MM.1S (cell line): ENCODE measurements at regions not wholly inside any gene's neighbourhood (a gene's known extent, or its start where the extent isn't known, plus 50 kb on each side); places are given as distances from the start of the nearest gene placed in this dataset.

Experiments
- DNase-seq: peaks from one replicate; pipeline ENCODE4 v3.0.0-alpha.2; 2015
- H2AFZ ChIP-seq: fragments of 300-600 bp; sonication (generic); 2 replicates; pipeline ENCODE4 v1.6.0; 2016; ENCODE audit warnings: antibody characterized with exemption, low read length
- H3F3A ChIP-seq: fragments of 300-600 bp; sonication (generic); 2 replicates; pipeline ENCODE4 v1.6.1; 2016; ENCODE audit warnings: mild to moderate bottlenecking, antibody characterized with exemption, low read length, moderate library complexity, mixed read lengths; ENCODE audit not compliant: insufficient read depth
- H3K27ac ChIP-seq: fragments of 300-600 bp; sonication (generic); 2 replicates; pipeline ENCODE4 v1.5.1; 2016; ENCODE audit warnings: mild to moderate bottlenecking, low read length
- H3K27me3 ChIP-seq: fragments of 300-600 bp; sonication (generic); replicated peaks from 2 replicates; pipeline ENCODE4 v1.6.0; 2016; ENCODE audit warnings: low read length; ENCODE audit not compliant: insufficient read depth
- H3K36me3 ChIP-seq: fragments of 300-600 bp; sonication (generic); replicated peaks from 2 replicates; pipeline ENCODE4 v1.6.1; 2016; ENCODE audit warnings: mild to moderate bottlenecking, low read length, mixed read lengths; ENCODE audit not compliant: insufficient read depth
- H3K4me1 ChIP-seq: fragments of 300-600 bp; sonication (generic); 2 replicates; pipeline ENCODE4 v1.6.1; 2016; ENCODE audit warnings: low read length, mixed read lengths
- H3K4me2 ChIP-seq: fragments of 300-600 bp; sonication (generic); 2 replicates; pipeline ENCODE4 v1.6.0; 2016; ENCODE audit warnings: low read depth, low read length
- H3K4me3 ChIP-seq: fragments of 300-600 bp; sonication (generic); 2 replicates; pipeline ENCODE4 v1.5.1; 2016; ENCODE audit warnings: low read length, mixed read lengths
- H3K79me2 ChIP-seq: fragments of 300-600 bp; sonication (generic); 2 replicates; pipeline ENCODE4 v1.6.1; 2016; ENCODE audit warnings: mixed run types, low read length, mixed read lengths
- H3K9ac ChIP-seq: fragments of 300-600 bp; sonication (generic); 2 replicates; pipeline ENCODE4 v1.6.1; 2016; ENCODE audit warnings: low read length, mixed read lengths
- H3K9me2 ChIP-seq: fragments of 300-600 bp; sonication (generic); replicated peaks from 2 replicates; pipeline ENCODE4 v1.6.1; 2016; ENCODE audit warnings: mild to moderate bottlenecking, low read length, mixed read lengths; ENCODE audit not compliant: insufficient read depth
- H3K9me3 ChIP-seq: fragments of 300-600 bp; sonication (generic); replicated peaks from 2 replicates; pipeline ENCODE4 v1.6.1; 2016; ENCODE audit warnings: mild to moderate bottlenecking, low read length, mixed read lengths; ENCODE audit not compliant: insufficient read depth
- H4K20me1 ChIP-seq: fragments of 300-600 bp; sonication (generic); 2 replicates; pipeline ENCODE4 v1.6.1; 2016; ENCODE audit warnings: mild to moderate bottlenecking, low read length, moderate library complexity, mixed read lengths; ENCODE audit not compliant: insufficient read depth
- EZH2 ChIP-seq: fragments of 300-600 bp; sonication (generic); optimal IDR thresholded peaks from 2 replicates; pipeline ENCODE3; 2017; ENCODE audit warnings: low read depth, mild to moderate bottlenecking, antibody characterized with exemption, low read length, mixed read lengths
- EZH2phosphoT487 ChIP-seq: fragments of 300-600 bp; sonication (generic); IDR thresholded peaks from 2 replicates; pipeline ENCODE4 v1.6.1; 2018; ENCODE audit warnings: antibody characterized with exemption, low read length
- TF ChIP-seq, protein P1 (sequence below): fragments of 300-600 bp; sonication (generic); IDR thresholded peaks from 2 replicates; pipeline ENCODE4 v1.5.1; 2016; ENCODE audit warnings: antibody characterized with exemption, low read length, mixed read lengths

GRCh38 chr13:56424246-56424645 is 716.5 kb upstream of the PRR20A start:
- no peak overlapping the region for H3K9ac ChIP-seq
- no peak overlapping the region for H2AFZ ChIP-seq
- no peaks in the 10 kb centered on the region for H3K79me2 ChIP-seq
- no peak overlapping the region for H3K4me2 ChIP-seq
- H3F3A ChIP-seq: no peaks in the 10 kb centered on the region
- no peak overlapping the region for H3K27ac ChIP-seq
- no peaks in the 10 kb centered on the region for H3K9me2 ChIP-seq
- no peak overlapping the region for H3K4me3 ChIP-seq
- H3K27me3 ChIP-seq: no peaks in the 10 kb centered on the region
- H3K4me1 ChIP-seq: no peaks in the 10 kb centered on the region
- TF ChIP-seq, protein P1, sequence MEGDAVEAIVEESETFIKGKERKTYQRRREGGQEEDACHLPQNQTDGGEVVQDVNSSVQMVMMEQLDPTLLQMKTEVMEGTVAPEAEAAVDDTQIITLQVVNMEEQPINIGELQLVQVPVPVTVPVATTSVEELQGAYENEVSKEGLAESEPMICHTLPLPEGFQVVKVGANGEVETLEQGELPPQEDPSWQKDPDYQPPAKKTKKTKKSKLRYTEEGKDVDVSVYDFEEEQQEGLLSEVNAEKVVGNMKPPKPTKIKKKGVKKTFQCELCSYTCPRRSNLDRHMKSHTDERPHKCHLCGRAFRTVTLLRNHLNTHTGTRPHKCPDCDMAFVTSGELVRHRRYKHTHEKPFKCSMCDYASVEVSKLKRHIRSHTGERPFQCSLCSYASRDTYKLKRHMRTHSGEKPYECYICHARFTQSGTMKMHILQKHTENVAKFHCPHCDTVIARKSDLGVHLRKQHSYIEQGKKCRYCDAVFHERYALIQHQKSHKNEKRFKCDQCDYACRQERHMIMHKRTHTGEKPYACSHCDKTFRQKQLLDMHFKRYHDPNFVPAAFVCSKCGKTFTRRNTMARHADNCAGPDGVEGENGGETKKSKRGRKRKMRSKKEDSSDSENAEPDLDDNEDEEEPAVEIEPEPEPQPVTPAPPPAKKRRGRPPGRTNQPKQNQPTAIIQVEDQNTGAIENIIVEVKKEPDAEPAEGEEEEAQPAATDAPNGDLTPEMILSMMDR: no peak
- TF ChIP-seq EZH2phosphoT487: no peak
- no peak for TF ChIP-seq EZH2
- H3K36me3 ChIP-seq: no peaks in the 10 kb centered on the region
- DNase-seq: no peak
- H3K9me3 ChIP-seq: no peaks in the 10 kb centered on the region
- no peaks in the 10 kb centered on the region for H4K20me1 ChIP-seq

- Histone ChIP-seq H4K20me1 (no peaks in the 10 kb centered on the region), H3K9ac (no peak overlapping the region), H3K9me2 (no peaks in the 10 kb centered on the region), H3K4me1 (no peaks in the 10 kb centered on the region), H3K79me2 (no peaks in the 10 kb centered on the region), H2AFZ (no peak overlapping the region), H3K27ac (no peak overlapping the region), H3F3A (no peaks in the 10 kb centered on the region), H3K36me3 (no peaks in the 10 kb centered on the region), H3K9me3 (no peaks in the 10 kb centered on the region), H3K4me2 (no peak overlapping the region), H3K4me3 (no peak overlapping the region), H3K27me3 (no peaks in the 10 kb centered on the region)
- no peak for DNase-seq
- TF ChIP-seq EZH2 (no peak), EZH2phosphoT487 (no peak)
- TF ChIP-seq, protein P1: no peak
Observed at GRCh38 chr13:56457535-56458190, 683.1 kb upstream of the PRR20A start.

DNA sequence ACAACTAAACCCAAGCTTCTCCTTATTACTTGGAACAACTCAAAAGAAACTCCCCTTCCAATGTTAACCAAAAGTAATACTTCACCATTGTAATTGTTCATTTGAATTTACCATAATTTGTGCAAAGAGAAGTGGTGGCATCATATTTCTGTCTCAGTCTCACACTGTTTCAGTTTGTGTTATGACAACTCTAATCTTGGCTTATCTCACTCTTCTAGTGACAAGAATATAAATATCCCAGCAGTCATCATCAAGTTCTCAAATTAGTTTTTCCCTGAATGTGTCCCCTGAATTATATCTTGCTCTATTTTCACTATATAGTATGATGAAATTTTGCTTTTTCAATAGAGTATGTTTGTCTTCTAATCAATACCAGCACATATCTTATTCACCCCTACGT is 681.4 kb upstream of the PRR20A start:
- no peaks in the 10 kb centered on the region for H3K79me2 ChIP-seq
- TF ChIP-seq EZH2phosphoT487 (no peak), EZH2 (no peak)
- TF ChIP-seq, protein P1: no peak
- no peaks in the 10 kb centered on the region for H3K27me3 ChIP-seq
- H2AFZ ChIP-seq: no peak overlapping the region
- no peak overlapping the region for H3K27ac ChIP-seq
- H3F3A ChIP-seq: no peaks in the 10 kb centered on the region
- no peaks in the 10 kb centered on the region for H3K36me3 ChIP-seq
- no peaks in the 10 kb centered on the region for H4K20me1 ChIP-seq
- no peak overlapping the region for H3K4me2 ChIP-seq
- DNase-seq: no peak
- no peaks in the 10 kb centered on the region for H3K9me2 ChIP-seq
- no peak overlapping the region for H3K4me3 ChIP-seq
- no peaks in the 10 kb centered on the region for H3K4me1 ChIP-seq
- H3K9me3 ChIP-seq: no peaks in the 10 kb centered on the region
- H3K9ac ChIP-seq: no peak overlapping the region
